WTC11 (cell line): ENCODE measurements at regions not wholly inside any gene's neighbourhood (a gene's known extent, or its start where the extent isn't known, plus 50 kb on each side); places are given as distances from the start of the nearest gene placed in this dataset.

Experiments
- TF ChIP-seq, protein P1 (sequence below): sonication (generic); formaldehyde crosslinking; IDR thresholded peaks from 2 replicates; pipeline ENCODE4 v1.8.0; 2022; ENCODE audit warnings: mild to moderate bottlenecking, missing genetic modification reagents
- TF ChIP-seq, protein P2 (sequence below): fragments of 200-600 bp; IDR thresholded peaks from 2 replicates; pipeline ENCODE4 v1.8.0; 2022; ENCODE audit warnings: antibody characterized with exemption

DNA sequence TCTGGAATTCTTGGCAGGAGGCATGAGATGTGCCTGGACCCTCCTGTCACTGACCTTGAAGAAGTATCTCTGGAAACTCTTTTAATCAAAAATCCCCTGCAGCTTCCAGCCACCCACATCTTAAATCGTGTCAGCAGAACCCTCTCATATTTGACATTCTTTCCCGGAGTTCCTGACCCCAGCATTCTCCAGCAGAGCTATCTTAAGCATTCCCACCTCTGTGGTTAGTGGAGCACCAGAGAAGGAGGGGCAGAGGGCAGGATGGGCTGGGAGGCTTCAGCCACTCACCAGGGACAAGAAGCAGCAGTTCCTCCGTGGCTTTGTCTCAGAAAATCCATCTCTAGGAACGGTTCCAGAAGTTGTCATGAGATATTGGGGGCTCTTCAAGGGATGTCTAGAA lies 149.9 kb downstream of the RGS9 start:
- TF ChIP-seq, protein P1, sequence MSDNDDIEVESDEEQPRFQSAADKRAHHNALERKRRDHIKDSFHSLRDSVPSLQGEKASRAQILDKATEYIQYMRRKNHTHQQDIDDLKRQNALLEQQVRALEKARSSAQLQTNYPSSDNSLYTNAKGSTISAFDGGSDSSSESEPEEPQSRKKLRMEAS (CRISPR knock-in tag), result no peak
- TF ChIP-seq, protein P2, sequence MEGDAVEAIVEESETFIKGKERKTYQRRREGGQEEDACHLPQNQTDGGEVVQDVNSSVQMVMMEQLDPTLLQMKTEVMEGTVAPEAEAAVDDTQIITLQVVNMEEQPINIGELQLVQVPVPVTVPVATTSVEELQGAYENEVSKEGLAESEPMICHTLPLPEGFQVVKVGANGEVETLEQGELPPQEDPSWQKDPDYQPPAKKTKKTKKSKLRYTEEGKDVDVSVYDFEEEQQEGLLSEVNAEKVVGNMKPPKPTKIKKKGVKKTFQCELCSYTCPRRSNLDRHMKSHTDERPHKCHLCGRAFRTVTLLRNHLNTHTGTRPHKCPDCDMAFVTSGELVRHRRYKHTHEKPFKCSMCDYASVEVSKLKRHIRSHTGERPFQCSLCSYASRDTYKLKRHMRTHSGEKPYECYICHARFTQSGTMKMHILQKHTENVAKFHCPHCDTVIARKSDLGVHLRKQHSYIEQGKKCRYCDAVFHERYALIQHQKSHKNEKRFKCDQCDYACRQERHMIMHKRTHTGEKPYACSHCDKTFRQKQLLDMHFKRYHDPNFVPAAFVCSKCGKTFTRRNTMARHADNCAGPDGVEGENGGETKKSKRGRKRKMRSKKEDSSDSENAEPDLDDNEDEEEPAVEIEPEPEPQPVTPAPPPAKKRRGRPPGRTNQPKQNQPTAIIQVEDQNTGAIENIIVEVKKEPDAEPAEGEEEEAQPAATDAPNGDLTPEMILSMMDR, result no peak
